GM18907 (cell line): ENCODE measurements at regions not wholly inside any gene's neighbourhood (a gene's known extent, or its start where the extent isn't known, plus 50 kb on each side); places are given as distances from the start of the nearest gene placed in this dataset.
"Not testable (repeated sequence)": the region's sequence is repeated elsewhere in the genome, so short reads cannot be mapped to it uniquely, and the experiment has no call there.

Source experiments
- ATAC-seq: cut with Tn5 transposase; IDR thresholded peaks from one replicate; pipeline ENCODE4 v1.9.1; 2021; ENCODE audit warnings: mild to moderate bottlenecking, moderate library complexity; ENCODE audit not compliant: unreplicated experiment

DNA sequence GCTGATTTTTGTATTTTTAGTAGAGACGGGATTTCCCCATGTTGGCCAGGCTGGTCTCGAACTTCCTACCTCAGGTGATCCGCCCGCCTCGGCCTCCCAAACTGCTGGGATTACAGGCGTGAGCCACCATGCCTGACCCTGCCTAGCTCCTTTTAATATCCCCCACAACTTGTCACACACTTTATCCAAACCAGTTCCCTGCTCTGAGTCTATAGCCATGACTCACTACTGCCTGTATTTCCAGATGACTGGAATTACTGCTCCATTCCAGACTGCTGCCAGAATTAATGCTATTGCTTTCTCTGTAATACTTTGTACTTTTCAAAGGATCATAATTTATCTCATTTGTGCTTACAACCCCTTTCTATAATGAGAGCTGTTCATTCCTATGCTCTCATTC is 153.1 kb downstream of the POTEM start:
- ATAC-seq = not testable (repeated sequence)

DNA sequence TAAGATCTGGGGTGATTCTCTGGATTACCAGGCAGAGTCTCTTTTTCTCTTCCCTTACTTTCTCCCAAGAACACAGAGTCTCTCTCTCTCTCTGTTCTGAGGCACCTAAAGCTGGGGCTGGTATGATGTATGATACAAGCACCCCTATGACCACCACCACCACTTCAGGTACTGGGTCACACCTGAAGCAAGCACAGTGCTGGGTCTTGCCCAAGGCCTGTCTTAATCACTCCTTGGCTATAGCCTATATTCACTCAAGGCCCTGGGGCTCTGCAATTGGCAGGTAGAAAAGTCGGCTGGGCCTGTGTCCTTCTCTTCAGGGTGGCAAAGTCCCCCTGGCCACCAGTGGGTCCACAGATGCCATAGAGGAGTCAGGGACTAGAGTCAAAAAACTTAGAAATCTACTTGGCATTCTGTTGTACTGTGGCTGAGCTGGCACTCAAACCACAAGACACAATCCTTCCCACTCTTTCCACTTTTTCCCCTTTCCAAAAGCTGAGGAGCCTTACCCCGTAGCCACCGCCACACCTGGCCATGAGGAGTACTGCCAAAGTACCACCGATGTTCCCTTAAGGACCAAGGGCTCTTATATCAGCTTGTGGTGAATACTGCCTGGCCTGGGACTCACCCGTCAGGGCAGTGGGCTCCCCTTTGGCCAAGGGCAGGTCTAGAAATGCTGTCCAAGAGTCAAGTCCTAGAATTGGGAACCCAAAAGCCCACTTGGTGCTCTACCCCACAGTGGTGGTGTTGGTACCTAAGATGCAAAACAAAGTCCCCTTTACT is 159.2 kb downstream of the POTEM start:
- ATAC-seq = not testable (repeated sequence)

DNA sequence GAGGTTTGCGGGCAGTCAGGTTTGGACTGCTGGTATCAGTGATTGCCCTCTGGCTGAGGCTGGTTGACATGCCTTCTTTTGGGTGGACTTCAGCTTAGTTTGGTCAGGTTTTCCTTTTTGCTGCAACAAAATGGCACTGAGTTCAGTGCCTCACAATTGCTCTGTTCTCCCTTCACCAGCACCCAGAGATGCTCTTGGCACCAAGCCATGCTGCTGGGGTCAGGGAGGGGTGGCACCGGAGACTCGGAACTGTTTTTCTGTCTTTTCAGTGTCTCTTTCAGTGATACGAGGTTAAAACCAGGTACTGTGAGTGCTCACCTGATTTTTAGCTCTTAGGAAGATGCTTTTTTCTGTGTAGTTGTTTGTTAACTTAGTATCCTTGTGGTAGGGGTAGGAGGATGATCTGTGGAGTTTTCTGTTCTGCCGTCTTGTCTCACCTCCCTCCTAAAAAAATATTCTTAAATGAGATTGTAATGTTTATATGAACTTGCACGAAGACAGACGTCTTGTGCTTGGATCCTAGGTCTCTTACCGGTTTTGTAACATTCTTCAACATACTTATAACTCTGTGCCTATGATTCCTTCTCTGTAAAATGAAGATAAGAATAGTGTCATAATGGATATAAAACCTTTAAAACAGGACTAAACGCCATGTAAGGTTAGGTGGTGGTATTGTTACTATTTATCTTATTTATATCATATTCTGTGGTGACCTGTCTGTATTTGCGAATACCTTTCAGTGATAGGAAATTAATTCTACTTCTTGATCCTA is 160.6 kb downstream of the POTEM start:
- ATAC-seq = not testable (repeated sequence)

DNA sequence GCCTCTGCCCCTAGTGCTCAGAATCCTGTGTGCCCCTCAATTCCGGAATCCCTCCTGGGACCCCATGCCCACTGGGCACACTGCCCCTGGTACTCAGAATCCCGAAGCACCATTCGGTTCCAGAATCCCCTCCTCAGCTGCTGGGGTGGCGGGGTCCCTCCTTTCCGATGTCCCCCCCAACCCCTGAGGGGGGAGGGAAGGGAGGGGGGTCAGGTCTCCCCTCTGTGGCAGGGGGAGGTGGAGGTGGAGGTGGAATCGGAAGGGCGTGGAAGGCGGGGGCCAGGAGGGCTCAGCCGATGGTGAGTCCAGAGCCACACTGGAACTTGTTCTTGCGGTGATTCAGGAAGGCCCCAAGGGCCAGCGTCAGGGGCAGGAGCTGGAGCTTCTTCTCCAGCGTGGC is 164.3 kb downstream of the POTEM start:
- not testable (repeated sequence) for ATAC-seq

DNA sequence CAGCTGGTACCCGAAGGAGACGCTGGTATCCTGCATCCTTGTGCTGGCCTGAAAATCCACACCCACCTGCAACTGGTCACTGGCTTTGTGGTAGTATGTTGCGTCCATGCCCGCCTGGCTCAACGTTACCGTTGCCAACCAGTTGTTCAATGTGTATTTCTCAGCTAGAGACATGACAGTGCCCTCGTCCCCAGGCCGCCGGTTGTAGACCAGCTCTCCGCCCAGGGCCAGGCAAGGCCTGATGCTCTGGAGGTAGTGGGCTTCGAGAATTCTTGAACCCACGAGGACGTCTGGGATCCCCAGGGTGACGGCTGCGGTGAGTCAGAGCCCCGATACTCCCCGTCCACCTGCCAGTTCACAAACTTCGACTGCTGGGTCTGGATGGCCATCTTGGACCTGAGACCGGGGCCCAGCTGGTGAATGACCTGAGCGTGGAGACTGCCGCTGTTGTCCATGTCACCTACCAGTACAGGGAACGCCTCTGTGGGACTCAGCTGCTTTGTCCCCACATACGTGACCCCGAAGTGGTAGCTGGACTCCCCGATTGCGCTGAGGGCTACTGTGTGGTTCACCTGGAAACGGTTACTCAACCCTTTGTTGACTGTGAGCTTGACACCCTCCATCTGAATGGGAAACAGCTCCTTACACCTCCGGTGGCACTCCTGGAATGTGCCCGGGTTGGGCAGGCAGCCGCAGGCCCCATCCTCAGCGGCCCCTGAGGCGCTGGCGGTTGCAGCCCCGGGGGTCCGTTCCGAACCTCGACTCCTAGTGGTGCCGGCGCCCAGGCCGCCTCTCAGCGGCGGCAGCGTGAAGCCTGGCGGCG is 165.0 kb downstream of the POTEM start:
- ATAC-seq = not testable (repeated sequence)

DNA sequence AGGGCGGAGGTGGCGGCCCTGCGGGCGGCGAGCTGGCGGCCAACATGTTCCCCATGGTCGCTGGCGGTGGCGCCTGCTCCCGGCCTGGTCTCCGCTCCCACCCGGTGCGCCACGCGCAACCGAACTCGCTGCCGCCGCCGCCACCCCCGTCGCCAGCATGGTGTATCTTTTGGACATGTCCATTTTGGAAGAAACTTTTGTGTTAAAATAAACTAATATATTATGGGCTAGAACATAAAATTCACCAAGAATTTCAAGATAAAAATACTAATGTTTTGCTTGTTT is 165.5 kb downstream of the POTEM start:
- ATAC-seq = not testable (repeated sequence)

DNA sequence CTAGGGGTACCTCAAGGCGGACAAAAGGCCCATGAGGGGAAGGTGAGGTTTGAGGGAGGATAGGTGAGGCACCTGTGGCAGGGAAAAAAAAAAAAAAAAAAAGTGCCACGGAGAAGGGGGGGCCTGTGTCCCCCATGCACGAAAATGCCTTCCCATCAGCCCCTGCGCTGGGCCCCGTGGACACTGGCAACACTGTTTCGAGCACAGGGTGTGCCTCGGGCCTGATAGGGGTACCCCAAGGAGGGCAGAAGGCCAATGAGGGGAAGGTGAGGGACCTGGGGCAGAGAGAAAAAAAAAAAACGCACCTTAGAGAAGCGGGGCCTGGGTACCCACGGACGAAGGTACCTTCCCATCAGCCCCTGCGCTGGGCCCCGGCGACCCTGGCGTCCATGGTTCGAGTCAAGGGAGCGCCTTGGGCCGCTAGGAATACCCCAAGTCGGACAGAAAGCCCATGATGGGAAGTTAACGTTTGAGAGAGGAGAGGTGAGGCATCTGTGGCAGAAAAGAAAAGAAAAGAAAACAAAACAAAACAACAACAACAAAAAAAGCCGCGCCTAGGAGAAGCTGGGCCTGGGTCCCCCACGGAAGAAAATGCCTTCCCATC is 190.0 kb downstream of the POTEM start:
- ATAC-seq = not testable (repeated sequence)

DNA sequence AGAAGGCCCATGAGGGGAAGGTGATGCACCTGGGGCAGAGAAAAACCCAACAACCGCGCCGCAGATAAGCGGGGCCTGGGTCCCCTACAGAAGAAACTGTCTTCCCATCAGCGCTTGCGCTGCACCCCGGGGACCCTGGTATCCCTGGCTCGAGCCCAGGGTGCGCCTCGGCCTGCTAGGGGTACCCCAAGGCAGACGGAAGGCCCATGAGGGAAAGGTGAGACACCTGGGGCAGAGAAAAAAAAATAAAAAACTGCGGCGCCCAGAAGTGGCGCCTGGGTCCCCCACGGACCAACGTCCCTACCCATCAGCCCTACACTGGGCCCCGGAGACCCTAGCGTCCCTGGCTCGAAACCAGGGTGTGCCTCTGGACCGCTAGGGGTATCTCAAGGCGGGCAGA is 190.8 kb downstream of the POTEM start:
- ATAC-seq = not testable (repeated sequence)

DNA sequence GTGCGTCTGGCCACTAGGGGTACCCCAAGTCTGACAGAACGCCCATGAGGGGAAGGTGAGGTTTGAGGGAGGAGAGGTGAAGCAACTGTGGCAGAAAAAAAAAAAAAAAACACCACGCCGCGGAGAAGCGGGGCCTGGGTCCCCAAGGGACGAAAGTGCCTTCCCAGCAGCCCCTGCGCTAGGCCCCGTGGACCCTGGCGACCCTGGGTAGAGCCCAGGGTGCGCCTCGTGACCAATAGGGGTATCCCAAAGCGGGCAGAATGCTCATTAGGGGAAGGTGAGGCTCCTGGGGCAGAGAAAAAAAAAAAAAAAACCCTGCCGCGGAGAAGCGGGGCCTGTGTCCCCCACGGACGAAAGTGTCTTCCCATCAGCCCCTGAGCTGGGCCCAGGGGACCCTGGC is 191.4 kb downstream of the POTEM start:
- not testable (repeated sequence) for ATAC-seq

DNA sequence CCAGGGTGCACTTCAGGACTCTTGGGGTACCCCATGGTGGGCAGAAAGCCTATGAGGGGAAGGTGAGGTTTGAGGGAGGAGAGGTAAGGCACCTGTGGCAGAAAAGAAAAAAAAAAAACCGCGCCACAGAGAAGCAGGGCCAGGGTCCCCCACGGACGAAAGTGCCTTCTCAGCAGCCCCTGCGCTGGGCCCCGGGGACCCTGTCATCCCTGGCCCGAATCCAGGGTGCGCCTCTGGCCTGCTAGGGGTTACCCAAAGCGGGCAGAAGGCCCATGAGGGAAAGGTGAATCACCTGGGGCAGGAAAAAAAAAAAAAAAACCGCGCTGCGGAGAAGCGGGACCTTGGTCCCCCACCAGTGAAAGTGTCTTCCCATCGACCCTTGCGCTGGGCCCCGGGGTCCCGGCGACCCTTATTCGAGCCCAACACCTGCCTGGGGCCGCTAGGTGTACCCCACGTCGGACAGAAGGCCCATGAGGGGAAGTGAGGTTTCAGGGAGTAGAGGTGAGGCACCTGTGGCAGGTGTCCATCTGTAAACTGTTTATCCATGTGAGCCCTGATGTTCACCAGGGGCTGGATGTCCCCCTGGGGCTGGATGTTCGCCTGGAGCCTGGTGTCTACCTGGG is 191.9 kb downstream of the POTEM start:
- not testable (repeated sequence) for ATAC-seq

DNA sequence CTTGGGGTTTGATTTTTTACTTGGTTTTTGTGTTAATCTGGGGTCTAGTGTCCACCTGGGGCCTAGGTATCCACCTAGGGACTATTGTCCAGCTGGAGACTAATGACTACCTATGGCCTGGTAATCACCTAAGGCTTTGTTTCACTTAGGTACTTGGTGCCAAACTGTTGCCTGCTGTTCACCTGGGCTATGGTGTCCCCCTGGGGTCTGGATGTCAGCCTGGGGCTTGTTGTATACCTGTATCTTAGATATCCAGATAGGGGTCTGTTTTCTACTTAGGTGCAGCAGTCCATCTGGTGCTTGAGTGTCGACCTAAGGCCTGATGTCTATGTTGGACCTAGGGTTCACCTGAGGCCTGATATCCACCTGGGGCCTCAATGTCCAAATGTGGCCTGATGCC is 193.1 kb downstream of the POTEM start:
- not testable (repeated sequence) for ATAC-seq

DNA sequence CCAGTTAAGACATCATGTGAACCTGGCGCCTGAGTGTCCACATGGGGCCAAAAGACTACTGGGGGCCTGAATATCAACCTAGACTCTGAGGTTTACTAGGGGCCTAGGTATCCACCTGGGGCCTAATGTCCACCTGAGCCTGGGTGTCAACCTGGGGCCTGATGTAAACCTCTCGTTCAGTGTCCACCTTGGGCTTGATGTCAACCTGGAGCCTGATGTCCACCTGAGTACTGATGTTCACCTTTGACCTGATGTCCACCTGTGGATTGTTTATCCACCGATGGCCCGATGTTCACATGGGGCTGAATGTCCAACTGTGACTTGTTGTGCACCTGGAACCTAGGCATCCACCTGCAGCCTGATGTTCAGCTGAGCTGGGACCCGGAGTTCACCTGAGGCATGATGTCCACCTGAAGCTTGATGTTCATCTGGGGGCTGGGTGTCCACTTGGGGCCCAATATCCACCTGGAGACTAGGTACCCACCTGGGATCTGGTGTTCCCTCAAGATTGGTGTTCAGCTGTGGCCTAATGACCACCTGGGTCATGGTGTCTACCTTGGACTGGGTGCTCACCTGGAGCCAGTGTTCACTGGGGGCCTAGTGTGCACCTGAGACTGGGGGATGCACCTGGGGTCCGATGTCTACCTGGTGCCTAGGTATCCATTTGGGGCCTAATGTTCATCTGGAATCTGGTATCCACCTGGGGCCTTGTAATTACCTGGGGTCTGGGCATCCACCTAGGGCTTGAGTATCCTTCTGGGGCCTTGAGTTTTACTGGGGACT is 194.2 kb downstream of the POTEM start:
- not testable (repeated sequence) for ATAC-seq

DNA sequence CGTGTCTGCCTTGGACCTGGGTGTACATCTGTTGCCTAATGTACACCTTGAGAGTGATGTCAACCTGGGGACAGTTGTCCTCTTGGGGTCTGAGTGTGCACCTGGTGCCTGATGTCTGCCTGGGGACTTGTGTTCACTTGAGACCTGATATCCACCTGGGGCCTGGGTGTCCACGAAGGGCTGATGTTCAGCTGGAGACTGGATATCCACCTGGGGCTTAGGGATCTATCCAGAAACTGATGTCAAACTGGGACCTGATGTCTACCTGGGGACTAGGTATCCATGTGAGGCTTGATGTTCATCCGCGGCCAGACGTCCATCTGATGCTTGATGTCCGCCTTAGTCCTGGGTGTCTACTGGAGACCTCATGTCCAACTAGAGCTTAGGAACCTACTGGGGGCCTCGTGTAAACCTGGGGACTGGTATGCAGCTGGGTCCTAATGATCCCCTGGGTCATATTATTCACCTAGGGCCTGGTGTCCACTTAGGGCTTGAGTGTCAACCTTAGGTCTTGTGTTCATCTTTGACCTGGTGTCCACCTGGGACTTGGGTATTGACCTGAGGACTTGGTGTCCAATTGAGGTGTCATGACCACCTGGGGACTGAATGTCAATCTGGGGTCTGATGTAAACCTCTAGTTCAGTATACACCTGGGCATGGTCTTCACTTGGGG is 194.9 kb downstream of the POTEM start:
- not testable (repeated sequence) for ATAC-seq

DNA sequence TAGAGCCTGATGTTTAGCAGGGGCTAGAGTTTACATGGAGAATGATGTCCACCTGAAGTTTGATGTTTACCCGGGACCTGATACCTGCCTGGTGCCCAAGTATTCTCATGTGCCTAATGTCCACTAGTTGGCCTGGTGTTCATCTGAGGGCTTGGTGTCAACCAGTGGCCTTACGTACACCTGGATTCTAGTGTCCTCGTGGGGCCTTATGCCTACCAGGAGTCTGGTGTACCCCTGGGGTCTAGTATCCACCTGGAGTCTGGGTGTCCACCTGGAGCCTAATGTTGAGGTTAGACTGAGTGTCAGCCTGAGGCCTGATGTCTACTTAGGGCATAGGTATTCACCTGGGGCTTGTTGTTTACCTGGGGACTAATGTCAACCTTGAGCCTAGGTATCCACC is 195.7 kb downstream of the POTEM start:
- not testable (repeated sequence) for ATAC-seq

DNA sequence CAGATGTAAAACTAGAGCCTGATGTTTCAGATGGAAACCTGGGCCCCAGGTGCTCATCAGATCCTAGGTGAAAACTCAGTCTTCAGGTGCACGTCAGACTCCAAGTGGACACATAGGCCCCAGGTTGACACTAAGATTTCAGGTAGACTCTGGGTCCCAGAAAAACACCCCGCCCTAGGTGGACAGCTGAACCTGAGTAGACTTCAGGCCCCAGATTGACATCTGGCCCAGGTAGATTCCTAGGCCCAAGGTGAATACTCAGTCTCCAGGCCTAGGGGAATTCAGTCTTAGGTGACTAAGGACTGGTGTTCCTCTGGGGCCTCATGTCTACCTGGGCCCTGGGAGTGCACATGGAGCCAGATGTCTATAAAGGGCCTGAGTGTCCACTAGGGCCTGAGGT is 196.7 kb downstream of the POTEM start:
- not testable (repeated sequence) for ATAC-seq

DNA sequence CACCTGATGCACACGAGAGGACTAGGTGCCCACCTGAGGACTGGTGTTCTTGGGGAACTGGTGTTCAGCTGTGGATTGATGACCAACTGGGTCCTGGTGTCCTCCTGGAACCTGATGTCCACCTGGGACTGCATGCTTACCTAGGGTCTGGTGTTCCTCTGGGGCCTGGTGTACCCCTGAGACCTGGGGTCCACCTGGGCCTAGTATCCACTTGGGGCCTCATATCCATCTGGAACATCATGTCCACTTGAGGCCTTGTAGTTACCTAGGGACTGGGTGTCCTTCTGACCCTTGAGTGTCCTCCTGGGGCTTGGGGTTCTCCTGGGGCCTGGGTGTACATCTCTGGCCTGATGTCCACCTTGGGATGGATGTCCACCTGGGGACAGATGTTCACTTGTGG is 197.2 kb downstream of the POTEM start:
- ATAC-seq = not testable (repeated sequence)

DNA sequence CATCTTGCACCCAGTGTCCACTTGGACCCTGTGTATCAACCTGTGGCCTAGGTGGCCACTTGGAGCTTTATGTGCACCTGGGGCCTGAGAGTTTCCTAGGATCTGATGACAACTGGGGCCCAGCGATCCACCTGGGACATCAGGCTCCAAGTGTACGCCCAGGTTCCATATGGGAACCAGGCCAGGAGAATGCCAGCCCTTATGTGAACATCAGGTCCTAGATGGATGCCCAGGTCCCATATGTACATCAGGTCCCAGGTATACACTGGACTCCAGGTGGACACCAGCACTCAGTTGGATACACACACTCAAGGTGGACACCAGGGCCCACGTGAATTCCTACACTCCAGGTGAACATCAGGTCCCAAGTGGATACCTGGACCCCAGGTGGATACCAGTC is 198.8 kb downstream of the POTEM start:
- not testable (repeated sequence) for ATAC-seq

DNA sequence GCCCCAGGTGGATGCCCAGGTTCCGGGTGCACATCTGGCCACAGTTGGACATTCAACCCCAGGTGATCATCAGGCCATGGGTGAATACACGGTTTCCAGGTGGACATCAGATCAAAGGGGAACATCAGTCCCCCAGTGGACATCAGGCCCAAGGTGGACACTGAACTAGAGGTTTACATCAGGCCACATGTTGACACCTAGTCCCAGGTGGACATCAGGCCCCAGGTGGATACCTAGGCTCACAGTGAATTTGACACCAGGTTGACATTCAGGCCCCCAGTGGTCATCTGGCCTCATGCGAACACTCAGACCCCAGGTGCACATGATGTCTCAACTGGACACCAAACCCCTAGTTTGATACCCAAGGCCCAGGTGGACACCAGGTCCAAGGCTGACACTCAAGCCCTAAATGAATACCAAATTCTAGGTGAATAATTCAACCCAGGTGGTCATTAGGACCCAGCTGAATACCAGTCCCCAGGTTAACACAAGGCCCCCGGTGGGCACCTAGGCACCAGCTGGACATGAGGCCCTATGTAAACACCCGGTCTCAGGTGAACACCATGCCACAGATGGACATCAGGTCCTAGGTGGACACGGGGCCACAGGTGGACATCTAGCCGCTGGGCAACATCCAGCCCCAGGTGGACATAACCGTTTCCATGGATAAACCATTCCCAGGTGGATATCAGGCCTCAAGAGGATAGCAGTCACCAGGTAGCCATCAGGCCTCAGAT is 200.4 kb downstream of the POTEM start:
- ATAC-seq = not testable (repeated sequence)

DNA sequence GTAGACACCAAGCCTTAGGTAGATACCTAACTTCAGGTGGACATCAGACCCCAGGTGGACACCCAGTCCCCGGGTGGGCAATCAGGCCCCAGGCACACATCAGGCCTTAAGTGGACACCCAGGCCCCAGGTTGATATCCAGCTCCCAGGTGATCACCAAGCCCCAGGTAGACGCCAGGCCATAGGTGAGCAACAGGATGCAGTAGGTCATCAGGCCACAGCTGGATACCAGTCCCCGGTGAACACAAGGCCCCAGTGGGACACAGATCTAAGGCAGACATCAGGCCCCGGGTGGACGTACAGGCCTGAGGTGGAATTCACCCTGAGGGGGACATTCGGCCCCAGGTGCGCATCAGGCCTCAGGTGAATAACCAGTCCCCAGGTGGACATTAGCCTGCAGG is 201.0 kb downstream of the POTEM start:
- not testable (repeated sequence) for ATAC-seq
